Psoas muscle (tissue), 7 donors: ENCODE measurements at regions not wholly inside any gene's neighbourhood (a gene's known extent, or its start where the extent isn't known, plus 50 kb on each side); places are given as distances from the start of the nearest gene placed in this dataset.
"Not testable (repeated sequence)": the region's sequence is repeated elsewhere in the genome, so short reads cannot be mapped to it uniquely, and the experiment has no call there.

Experiments
- ATAC-seq, 4 donors: fragments of 200-7000 bp; cut with Tn5 transposase; one replicate each; pipeline ENCODE4 v1.9.1; 2020; ENCODE audit warnings: moderate library complexity in 3 of 4, mild to moderate bottlenecking in 2 of 4
- DNase-seq, 2 donors: peaks; one replicate each; pipeline ENCODE4 v3.0.0-alpha.2; 2020
- H3K27ac ChIP-seq: fragments of 200-600 bp; one replicate; pipeline ENCODE4 v1.8.0; 2022
- H3K27me3 ChIP-seq, 3 donors: fragments of 200-600 bp in 1 of 3; one replicate each; pipeline versions ENCODE4 v1.6.1 to v1.8.0; 2013 to 2022; ENCODE audit warnings: low read length in 2 of 3, mild to moderate bottlenecking in 2 of 3, moderate library complexity in 1 of 3; ENCODE audit not compliant: insufficient read depth in 3 of 3
- H3K36me3 ChIP-seq, 2 donors: fragments of 200-600 bp in 1 of 2; one replicate each; pipeline versions ENCODE4 v1.6.1 to v1.8.0; 2013 to 2022; ENCODE audit warnings: low read depth in 1 of 2, mild to moderate bottlenecking in 1 of 2, moderate library complexity in 1 of 2; ENCODE audit not compliant: insufficient read depth in 1 of 2
- H3K4me1 ChIP-seq: fragments of 200-600 bp; one replicate; pipeline ENCODE4 v1.8.0; 2022
- H3K4me3 ChIP-seq: fragments of 200-600 bp; one replicate; pipeline ENCODE4 v1.8.0; 2022; ENCODE audit warnings: mild to moderate bottlenecking
- H3K9me3 ChIP-seq: fragments of 200-600 bp; one replicate; pipeline ENCODE4 v1.8.0; 2022
- WGBS, 3 donors: extraction: QIAGEN DNeasy Blood & Tissue Kit; methylation state at CpG; one replicate each; pipeline versions ENCODE4 v1.1.6 to v1.1.7; 2013; 5-methylcytosine and 5-hydroxymethylcytosine counted together
- intact Hi-C, 2 donors: fragments of 100-400 bp; cut with DNase I; formaldehyde crosslinking; loops; one replicate each; pipeline versions ENCODE4 v1.11.0 to v1.14.2; 2022
- TF ChIP-seq, protein P1 (sequence below): fragments of 200-600 bp; IDR thresholded peaks from one replicate; pipeline ENCODE4 v1.8.0; 2022; ENCODE audit warnings: antibody characterized with exemption
- donor health status: healthy with polysubstance abuse.
- donor health status: DM: no; HTN: no; CAD: no; lungs with moderate emphysema.
- donor health status: Bipolar disorder and iron deficiency.
- donor health status: healthy.
- donor health status: DM: yes; HTN: yes; CAD: no.
- donor health status: DM: no; HTN: no; CAD: no.
- donor health status: DM: yes; HTN: yes; CAD: no.

DNA sequence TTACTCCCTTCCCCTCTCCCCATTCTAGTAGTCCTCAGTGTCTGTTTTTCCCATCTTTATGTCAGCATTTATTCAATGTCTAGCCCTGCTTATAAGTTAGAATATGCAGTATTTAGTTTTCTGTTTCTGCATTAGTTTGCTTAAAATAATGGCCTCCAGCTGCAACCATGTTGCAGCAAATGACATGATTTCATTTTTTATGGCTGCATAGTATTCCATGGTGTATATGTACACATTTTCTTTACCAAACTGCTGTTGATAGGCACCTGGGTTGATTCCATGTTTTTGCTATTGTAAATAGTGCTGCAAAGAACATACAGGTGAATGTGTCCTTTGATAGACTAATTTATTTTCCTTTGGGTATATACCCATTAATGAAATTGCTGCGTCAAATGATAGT, 267.7 kb downstream of the SRGAP2C start:
- WGBS, 3 donors: 100% methylated on average over 1 of the region's 1 CpG
- no peak overlapping the region for H3K27ac ChIP-seq
- ATAC-seq: no peak
- H3K27me3 ChIP-seq: no peaks in the 10 kb centered on the region
- no peaks in the 10 kb centered on the region for H3K9me3 ChIP-seq
- no peak overlapping the region for H3K4me3 ChIP-seq
- intact Hi-C loops: no loop called here
- H3K4me1 ChIP-seq: no peaks in the 10 kb centered on the region
- no peaks in the 10 kb centered on the region for H3K36me3 ChIP-seq
- TF ChIP-seq, protein P1, sequence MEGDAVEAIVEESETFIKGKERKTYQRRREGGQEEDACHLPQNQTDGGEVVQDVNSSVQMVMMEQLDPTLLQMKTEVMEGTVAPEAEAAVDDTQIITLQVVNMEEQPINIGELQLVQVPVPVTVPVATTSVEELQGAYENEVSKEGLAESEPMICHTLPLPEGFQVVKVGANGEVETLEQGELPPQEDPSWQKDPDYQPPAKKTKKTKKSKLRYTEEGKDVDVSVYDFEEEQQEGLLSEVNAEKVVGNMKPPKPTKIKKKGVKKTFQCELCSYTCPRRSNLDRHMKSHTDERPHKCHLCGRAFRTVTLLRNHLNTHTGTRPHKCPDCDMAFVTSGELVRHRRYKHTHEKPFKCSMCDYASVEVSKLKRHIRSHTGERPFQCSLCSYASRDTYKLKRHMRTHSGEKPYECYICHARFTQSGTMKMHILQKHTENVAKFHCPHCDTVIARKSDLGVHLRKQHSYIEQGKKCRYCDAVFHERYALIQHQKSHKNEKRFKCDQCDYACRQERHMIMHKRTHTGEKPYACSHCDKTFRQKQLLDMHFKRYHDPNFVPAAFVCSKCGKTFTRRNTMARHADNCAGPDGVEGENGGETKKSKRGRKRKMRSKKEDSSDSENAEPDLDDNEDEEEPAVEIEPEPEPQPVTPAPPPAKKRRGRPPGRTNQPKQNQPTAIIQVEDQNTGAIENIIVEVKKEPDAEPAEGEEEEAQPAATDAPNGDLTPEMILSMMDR: no peak
- DNase-seq: no peak

DNA sequence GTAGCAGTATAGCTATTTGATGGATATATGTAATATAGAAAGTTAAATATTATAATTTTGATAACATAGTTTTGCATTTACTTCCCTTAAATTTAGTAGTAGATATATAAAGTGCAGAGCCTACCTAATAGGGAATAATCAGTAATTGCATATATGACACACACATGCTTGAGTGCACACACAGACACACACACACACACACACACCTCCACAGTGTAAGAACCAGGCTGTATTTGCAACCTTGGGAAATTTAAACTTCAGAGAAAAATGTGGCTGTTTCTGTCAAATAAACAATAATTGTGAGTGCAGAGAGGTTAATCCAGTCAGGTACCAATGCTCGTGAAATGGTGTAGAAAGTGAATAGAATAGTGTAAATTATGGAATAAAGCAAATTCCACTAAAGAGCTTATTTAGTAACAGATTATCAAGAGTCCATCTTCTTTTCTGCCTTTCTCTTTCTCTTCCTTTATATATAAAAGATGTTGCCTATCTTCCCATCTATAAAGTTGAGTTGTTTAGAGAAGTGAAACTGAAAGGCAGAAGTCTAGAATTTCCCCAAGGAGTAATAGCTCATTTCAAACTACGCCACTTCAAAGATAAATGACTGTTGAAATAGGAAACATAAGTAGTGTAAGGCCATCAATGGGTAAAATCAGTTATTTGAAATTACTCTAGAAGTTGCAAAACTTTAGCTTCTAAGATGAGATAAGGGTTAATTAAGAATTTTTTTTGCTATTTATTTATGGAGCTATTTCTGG, 273.7 kb downstream of the SRGAP2C start:
- no peak for DNase-seq
- Histone ChIP-seq H3K36me3 (no peaks in the 10 kb centered on the region), H3K4me1 (no peaks in the 10 kb centered on the region), H3K4me3 (no peak overlapping the region), H3K27me3 (no peaks in the 10 kb centered on the region), H3K27ac (no peak overlapping the region), H3K9me3 (no peaks in the 10 kb centered on the region)
- 59 to 66% (median 63%) methylated on average over 2 of the region's 2 CpGs for WGBS, 3 donors
- intact Hi-C loops: no loop called here
- no peak for ATAC-seq
- TF ChIP-seq, protein P1: no peak

DNA sequence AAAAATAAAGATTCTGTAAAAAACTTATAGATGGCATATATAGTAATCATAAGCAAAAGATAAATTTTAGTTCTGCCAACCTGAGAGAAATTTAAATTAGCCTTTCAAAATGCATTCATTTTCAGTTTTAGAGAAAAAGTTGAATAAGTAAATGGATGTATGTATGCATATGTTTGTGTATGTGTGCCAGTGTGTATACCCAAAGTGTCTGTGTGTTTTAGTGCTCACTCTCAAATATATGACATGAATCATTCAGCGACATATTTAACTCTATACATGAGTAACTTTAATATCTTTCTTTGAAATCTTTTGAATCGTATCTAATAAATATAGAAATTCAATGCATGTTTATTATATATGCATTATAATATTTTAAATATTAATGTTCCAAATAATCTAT, 274.5 kb downstream of the SRGAP2C start:
- H3K4me1 ChIP-seq: no peaks in the 10 kb centered on the region
- no peaks in the 10 kb centered on the region for H3K9me3 ChIP-seq
- no peaks in the 10 kb centered on the region for H3K36me3 ChIP-seq
- H3K27ac ChIP-seq: no peak overlapping the region
- no peak for DNase-seq
- ATAC-seq: no peak
- intact Hi-C loops: no loop called here
- TF ChIP-seq, protein P1: no peak
- no peak overlapping the region for H3K4me3 ChIP-seq
- 72 to 87% (median 80%) methylated on average over 2 of the region's 2 CpGs for WGBS, 3 donors
- no peaks in the 10 kb centered on the region for H3K27me3 ChIP-seq

DNA sequence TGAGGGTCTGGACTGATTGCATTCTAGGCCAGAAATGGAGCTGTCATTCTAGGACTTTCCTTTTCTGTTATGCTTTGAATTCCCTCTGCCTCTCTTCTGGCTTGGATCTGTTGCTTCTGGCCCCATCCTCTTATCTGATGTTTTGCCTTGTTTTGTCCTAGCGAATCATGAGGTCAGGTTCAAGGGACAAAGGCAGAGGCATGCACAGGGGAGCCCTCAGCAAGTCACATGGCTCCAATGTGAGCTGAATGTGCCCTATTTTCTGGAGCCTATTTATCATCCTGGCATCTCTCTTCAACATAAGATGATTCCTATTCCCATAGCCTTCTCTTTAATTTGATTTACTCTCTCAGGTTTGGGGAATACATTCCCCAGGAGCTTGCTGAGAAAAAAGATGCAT, 284.6 kb downstream of the SRGAP2C start:
- WGBS, 3 donors: 58 to 64% (median 63%) methylated on average over 1 of the region's 1 CpG
- H3K4me3 ChIP-seq, H3K9me3 ChIP-seq, ATAC-seq, intact Hi-C loops, H3K36me3 ChIP-seq, DNase-seq, H3K27ac ChIP-seq, H3K4me1 ChIP-seq, H3K27me3 ChIP-seq: not testable (repeated sequence)

DNA sequence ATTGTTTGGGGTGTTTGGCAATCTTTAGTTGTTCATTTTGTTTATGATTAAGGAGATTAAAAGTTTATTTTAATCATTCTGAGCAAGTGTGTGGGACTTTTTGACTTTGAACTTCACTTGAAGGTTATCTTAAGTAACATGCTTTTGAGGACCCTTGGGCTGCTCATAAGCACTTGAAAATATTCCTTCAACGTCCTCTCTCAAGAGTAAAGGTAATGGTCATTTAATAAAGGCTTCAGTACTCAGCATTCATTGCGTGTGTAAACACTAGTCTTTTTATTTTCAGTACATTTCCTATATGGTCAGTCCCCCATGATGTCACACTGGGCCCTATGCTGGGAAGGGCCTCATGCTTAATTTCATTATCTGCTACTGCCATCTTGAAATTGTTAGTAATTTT, 285.6 kb downstream of the SRGAP2C start:
- DNase-seq, intact Hi-C loops, H3K4me1 ChIP-seq, ATAC-seq, H3K4me3 ChIP-seq, H3K27me3 ChIP-seq, H3K36me3 ChIP-seq, H3K9me3 ChIP-seq, H3K27ac ChIP-seq: not testable (repeated sequence)
- whole genome bisulfite sequencing, 3 donors: 77 to 87% (median 83%) methylated on average over 2 of the region's 2 CpGs

DNA sequence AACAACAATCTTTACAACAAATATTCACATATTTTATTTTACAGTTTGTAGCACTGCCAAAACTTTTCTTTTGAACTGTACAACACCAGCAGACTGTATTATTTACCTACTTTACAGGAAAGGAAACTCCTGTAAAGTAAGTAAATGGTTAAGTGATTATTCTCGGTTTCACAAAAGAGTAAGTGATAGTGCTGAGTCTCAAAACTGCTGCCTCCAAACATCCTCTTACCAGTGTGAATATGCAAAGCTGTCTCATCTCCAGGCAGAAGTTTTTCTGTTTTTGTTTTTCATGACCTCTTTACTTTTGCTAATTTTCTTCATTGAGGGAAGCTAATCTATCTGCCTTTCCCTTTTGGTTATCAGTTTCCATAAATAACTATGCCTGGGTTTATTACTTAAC, 286.7 kb downstream of the SRGAP2C start:
- 27 to 32% (median 27%) methylated on average over 1 of the region's 1 CpG for WGBS, 3 donors
- no peaks in the 10 kb centered on the region for H3K27me3 ChIP-seq
- intact Hi-C loops: no loop called here
- H3K27ac ChIP-seq: no peak overlapping the region
- no peaks in the 10 kb centered on the region for H3K9me3 ChIP-seq
- H3K36me3 ChIP-seq: no peaks in the 10 kb centered on the region
- H3K4me1 ChIP-seq: no peaks in the 10 kb centered on the region
- ATAC-seq: no peak
- TF ChIP-seq, protein P1: no peak
- no peak for DNase-seq
- H3K4me3 ChIP-seq: no peak overlapping the region
